GM12891 (cell line): ENCODE measurements at regions not wholly inside any gene's neighbourhood (a gene's known extent, or its start where the extent isn't known, plus 50 kb on each side); places are given as distances from the start of the nearest gene placed in this dataset.

Experiments
- POLR2A ChIP-seq: IDR thresholded peaks from 2 replicates; pipeline ENCODE4 v1.6.1; 2011; ENCODE audit warnings: low read depth, low read length, control low read depth
- POLR2AphosphoS5 ChIP-seq: IDR thresholded peaks from 2 replicates; pipeline ENCODE4 v1.6.1; 2011; ENCODE audit warnings: low read depth, low read length, control low read depth
- SPI1 ChIP-seq: IDR thresholded peaks from 2 replicates; pipeline ENCODE4 v1.6.1; 2011; ENCODE audit warnings: low read depth, low read length, control low read depth

- TF ChIP-seq POLR2A: no peak
- TF ChIP-seq POLR2AphosphoS5: no peak
- no peak for TF ChIP-seq SPI1
These were observed 130.0 kb downstream of the VPREB1 start for GRCh38 chr22:22374579-22374978.
